SK-N-DZ (cell line): ENCODE measurements at regions not wholly inside any gene's neighbourhood (a gene's known extent, or its start where the extent isn't known, plus 50 kb on each side); places are given as distances from the start of the nearest gene placed in this dataset.

Experiments used
- DNase-seq: peaks from one replicate; pipeline ENCODE4 v3.0.0-alpha.2; 2015; ENCODE audit warnings: low spot score

DNA sequence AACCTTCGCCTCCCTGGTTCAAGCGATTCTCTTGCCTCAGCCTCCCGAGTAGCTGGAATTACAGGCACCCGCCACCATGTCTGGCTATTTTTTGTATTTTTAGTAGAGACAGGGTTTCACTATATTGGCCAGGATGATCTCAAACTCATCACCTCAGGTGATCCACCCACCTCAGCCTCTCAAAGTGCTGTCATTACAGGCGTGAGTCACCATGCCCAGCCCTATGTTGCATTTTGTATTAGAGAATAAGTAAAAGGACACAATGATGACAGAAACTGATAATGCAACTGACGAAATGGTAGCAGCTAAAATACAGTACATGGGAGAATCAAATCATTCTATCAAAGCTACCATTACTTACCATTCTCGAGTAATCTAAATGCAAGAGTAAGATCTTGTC, 276.7 kb downstream of the DSEL start:
- DNase-seq, result no peak

- DNase-seq, result no peak
Measured at GRCh38 chr18:67232991-67233390, 283.5 kb downstream of the DSEL start.

GRCh38 chr18:67232406-67232805, 284.1 kb downstream of the DSEL start:
- no peak for DNase-seq

- no peak for DNase-seq
Measured at GRCh38 chr18:67222887-67223286, 293.6 kb downstream of the DSEL start.

GRCh38 chr18:67219821-67220220, 296.7 kb downstream of the DSEL start:
- DNase-seq, result no peak

GRCh38 chr18:67218556-67218955, 298.0 kb downstream of the DSEL start:
- no peak for DNase-seq

DNA sequence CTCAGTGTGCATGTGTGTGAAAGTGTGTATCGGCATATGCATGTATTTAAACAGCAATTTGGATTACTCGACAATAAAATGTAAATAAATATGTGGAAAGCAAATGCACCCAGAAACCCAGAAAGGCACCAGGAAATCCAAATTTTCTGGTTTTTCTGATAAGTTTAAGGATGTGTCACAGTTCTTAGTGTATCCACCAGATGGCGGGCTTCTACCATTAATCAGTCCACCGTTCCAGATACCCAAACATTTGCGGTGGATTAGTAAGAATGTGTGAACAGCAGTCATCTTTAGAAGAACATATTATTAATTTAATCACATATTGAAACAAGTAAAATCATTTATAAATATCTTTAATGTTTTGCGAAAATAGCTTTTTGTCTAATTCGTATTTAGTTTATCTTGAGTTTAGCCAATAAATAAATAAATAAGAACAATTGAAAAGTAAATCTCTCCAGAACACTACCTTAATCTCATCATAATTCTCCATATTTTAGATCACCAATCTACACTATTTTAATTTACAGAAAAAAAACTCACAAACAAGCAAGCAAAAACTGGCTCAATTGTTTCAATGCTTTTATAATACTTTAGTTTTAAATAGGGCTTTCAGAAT, 298.9 kb downstream of the DSEL start:
- DNase-seq, result peak; percentile 54

DNA sequence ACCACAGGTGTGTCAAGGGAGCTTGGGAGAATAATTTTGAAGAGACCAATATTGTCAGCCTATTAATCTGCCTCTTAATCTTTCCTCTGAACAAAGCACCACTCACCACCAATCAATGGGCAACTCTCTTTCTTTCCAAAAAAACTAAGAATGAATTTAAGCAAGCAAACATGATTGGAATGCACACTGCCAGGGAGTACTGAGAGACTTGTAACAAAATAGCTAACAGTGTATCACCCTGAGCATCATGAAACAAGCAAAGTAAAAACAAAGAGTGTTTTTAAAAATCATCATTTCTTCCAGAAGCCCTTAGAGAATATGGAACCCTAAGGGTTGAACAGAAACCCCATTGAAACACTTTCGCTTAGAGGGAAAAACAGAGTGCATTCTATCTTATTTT, 299.7 kb downstream of the DSEL start:
- DNase-seq, result no peak

DNA sequence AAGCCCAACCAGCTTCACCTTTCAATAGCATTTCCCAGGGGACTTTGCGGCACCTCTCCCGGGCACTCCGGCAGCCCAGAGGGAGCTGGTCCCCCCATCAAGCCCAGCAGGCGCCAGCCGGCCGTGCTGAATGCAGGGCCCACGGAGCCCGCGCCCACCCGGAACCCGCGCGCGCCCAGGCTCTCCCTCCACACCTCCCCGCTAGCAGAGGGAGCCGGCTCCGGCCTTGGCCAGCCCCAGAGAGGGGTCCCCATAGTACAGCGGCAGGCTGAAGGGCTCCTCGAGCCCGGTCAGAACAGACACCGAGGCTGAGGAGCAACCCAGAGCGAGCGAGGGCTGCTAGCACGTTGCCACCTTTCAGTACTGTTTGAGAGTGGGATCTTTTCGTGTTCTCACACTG, 300.8 kb downstream of the DSEL start:
- no peak for DNase-seq

GRCh38 chr18:67211646-67212045, 304.9 kb downstream of the DSEL start:
- no peak for DNase-seq

- DNase-seq, result no peak
Measured at GRCh38 chr18:67200665-67201064, 315.9 kb downstream of the DSEL start.

DNA sequence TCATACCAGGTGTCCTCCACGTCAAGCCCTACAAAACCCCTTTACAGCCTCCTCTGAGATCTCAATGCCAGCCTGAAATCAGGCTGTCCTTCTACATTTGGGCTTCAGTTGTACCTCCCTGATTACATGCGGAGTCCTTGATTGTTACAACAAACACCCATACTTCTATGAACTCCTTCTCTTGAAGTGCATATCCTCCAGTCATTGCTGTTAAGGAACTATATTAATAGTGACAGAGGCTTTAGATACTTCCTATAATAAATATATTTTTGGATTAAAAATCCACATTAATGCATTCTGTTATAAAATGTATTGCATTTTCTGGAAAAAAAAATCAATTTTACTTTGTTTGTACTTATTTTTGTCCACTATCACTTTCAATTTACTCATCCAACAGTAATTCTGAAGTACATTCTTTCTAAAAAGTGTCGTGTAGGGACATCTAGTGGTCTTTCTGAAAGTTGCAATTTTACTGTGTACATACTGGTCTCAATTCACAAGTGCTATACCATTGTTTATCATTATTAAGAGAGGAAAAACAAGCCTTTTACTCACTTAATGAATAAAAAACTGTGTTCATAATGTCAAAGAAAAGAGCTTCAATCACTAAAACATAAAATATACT, 316.4 kb downstream of the DSEL start:
- peak; percentile 62 for DNase-seq

GRCh38 chr18:67194886-67195285, 321.6 kb downstream of the DSEL start:
- DNase-seq, result no peak

DNA sequence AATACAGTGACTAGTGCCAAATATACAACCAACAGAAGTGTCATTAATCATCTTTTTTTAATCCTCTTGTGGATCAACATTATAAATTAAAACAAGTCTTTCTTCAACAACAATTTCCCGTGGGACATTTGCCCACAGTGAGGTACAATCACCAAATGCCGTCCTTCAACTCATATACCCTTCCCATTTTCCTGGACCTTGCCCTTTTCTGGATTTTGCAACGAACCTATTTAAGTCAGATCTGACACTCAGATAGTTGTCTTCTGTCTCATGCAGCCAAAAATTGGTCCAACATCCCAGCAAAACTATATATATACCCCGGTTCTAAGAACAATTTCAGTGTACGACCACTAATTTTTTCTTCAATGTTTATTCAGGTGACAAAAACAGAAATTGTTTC, 324.0 kb downstream of the DSEL start:
- DNase-seq, result no peak

- DNase-seq, result no peak
Measured at GRCh38 chr18:67183398-67183797, 333.1 kb downstream of the DSEL start.

DNA sequence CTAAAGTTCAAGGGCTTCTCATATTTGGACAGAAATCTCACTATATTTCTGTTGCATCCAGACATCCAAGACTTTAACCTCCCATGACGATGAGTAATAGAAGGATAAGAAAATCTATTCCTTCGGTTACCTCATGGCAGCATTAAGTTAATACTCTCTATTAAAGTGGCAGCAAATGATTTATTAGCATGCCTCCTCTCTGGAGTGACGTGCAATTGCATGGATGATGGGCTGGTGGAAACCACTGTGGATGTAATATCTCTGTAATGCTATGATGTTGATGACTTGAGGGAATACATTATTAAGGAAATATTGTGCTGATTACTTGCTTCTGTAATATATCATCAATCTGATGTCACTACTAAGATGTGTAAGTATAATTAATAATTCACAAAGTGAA, 336.8 kb downstream of the DSEL start:
- no peak for DNase-seq

DNA sequence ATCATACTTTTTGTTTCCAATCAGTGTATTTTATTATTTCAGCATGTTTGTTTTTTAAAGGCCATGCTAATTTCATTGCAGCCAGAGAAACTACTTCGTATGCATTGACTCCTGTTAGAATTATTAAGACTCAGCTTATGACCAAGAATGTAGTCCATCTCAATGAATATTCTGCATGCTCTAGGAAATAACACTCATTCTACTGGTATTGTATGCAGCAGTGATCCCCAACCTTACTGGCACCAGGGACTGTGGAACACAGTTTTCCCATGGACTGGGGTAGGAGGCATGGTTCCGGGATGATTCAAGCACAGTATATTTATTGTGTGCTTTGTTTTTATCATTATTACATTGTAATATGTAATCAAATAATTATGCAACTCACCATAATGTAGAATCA, 356.9 kb downstream of the DSEL start:
- no peak for DNase-seq

DNA sequence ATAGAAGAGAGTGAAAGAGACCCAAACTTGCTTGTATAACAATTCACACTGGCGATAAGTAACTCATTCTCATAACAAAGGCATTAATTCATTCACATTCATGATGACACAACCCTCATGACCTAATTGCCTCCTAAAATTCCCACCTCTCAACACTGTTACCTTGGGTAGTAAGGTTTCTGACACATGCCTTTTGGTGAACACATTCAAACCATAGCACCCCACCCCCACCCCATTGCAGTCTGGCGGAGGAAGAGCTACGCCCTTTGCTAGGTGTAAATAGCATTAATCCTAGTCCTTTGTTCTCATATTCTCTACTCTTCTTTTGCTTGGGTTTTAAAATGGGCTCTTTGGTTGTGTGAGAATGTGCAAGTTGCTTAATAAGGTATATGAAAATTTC, 361.5 kb downstream of the DSEL start:
- DNase-seq, result no peak

- DNase-seq, result no peak
Measured at GRCh38 chr18:67151366-67151765, 365.2 kb downstream of the DSEL start.

DNA sequence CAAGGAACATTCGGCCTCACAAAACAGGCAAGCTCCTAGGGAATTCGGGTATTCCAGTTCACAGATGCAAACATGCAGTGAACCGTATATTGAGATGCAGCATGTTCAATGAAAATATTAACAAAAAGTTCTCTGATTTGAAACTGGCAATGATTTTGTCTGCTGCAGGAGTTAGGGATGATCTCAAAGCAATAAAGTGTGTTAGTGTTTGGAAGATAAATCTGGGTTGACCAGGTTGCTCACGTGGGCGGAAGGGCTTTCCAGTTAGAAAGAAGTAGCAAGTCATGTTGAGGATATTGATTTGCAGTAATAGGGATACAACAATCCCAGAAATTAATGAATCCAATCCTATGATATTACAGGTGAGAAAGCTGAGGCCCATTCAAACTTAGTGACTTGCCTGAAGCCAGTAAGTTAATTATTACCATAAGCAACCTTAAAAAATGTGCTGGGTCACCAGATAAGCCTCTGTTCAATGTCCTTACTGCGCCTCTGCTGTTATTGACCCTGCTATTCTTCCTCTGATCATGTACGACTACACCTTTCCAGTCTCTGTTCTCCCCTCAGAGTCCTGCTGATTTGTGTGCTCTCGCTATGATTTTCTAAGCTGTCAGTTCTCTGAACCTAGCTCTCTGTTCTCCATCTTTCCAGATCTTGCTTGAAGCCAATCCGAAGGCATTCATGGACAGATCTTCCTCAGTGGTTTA, 370.8 kb downstream of the DSEL start:
- DNase-seq, result no peak

DNA sequence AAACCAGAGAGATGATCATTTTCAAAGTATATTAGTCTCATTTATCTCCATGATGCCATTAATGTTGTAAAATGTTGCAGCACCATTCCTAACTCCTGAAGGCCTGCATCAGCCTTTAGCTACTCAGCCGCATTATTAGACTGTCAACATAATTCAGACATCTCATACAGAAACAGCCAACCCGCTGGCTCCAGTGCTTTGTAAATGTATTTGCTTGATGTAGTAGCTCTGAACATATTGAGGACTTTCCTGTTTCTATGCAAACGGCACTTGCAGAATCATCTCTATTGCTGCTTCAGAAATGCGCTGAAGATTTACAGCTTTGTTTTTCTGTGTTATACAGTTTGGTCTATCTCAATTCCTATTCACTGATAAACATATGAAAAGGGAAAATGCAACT, 372.2 kb downstream of the DSEL start:
- no peak for DNase-seq

DNA sequence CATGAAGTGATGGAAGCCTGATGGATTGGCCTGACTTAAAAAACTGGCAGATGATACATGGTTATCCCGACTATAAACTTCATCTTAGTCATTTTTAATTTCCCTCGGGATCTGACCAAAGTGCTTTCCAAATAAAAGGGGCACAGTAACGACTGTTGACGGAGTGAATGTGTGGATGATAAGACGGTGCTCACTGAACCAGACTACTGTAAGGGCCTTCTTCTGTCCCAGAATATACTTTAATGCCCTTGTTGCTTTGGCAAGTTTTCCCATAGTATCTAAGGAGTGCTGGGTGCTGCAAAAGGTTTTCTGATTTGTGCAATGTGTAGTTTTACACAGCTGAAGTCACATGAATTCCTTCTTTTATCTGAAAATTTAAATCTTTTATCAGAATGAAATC, 373.5 kb downstream of the DSEL start:
- no peak for DNase-seq

- no peak for DNase-seq
Measured at GRCh38 chr18:67142604-67143003, 373.9 kb downstream of the DSEL start.
